Spinal cord (tissue), 9 donors: ENCODE measurements at regions not wholly inside any gene's neighbourhood (a gene's known extent, or its start where the extent isn't known, plus 50 kb on each side); places are given as distances from the start of the nearest gene placed in this dataset.
A peak's percentile ranks its signal among the peaks of the same experiment; 100 is the strongest.

Source experiments
- DNase-seq, 6 donors: peaks; one replicate each; pipeline versions ENCODE4 v3.0.0 to v3.0.0-alpha.2; 2013 to 2015; ENCODE audit warnings: low spot score in 6 of 6, low read depth in 4 of 6
- H3K27ac ChIP-seq: one replicate; pipeline ENCODE4 v1.5.1; 2013; ENCODE audit warnings: low read depth, low read length, control low read depth
- H3K27me3 ChIP-seq: one replicate; pipeline ENCODE4 v1.6.1; 2013; ENCODE audit warnings: low read length; ENCODE audit not compliant: control insufficient read depth, insufficient read depth
- H3K36me3 ChIP-seq: one replicate; pipeline ENCODE4 v1.6.1; 2013; ENCODE audit warnings: low read length; ENCODE audit not compliant: control insufficient read depth, insufficient read depth
- H3K4me1 ChIP-seq: one replicate; pipeline ENCODE4 v1.6.1; 2013; ENCODE audit warnings: low read length; ENCODE audit not compliant: control insufficient read depth, insufficient read depth
- H3K4me3 ChIP-seq: one replicate; pipeline ENCODE4 v1.5.1; 2013; ENCODE audit warnings: low read depth, low read length, control low read depth
- H3K9me3 ChIP-seq: one replicate; pipeline ENCODE4 v1.6.1; 2013; ENCODE audit warnings: low read length; ENCODE audit not compliant: control insufficient read depth, insufficient read depth
- WGBS: methylation state at CpG from one replicate; pipeline ENCODE4 v1.1.5; 2013; ENCODE audit warnings: missing lambda C conversion rate; ENCODE audit not compliant: insufficient coverage; 5-methylcytosine and 5-hydroxymethylcytosine counted together
- donor health status: healthy.

DNA sequence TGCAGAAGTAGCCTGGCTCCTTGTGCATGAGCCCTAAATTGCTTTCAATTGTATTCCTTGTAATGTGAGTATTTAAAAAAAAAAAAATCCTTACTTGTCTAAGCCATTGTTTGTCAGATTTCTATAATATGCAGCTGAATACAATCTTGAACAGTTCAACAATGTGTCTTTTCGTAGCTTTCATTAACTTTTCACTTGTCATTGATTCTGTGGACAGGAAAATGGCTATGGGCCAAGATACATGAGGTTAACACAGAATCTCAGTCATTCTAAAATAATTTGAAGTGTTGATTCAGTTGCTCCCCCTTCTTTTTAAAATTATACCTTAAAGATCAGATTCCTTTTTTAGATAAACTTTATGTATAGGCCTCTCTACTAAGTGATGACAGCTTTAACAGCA lies 395.8 kb upstream of the KLF12 start:
- Histone ChIP-seq H3K4me3 (no peak overlapping the region), H3K4me1 (no peaks in the 10 kb centered on the region), H3K27me3 (no peaks in the 10 kb centered on the region), H3K9me3 (no peaks in the 10 kb centered on the region), H3K27ac (no peak overlapping the region), H3K36me3 (no peaks in the 10 kb centered on the region)
- no peak for DNase-seq
- WGBS, result no CpG with 5 or more reads among the region's 1 CpG

DNA sequence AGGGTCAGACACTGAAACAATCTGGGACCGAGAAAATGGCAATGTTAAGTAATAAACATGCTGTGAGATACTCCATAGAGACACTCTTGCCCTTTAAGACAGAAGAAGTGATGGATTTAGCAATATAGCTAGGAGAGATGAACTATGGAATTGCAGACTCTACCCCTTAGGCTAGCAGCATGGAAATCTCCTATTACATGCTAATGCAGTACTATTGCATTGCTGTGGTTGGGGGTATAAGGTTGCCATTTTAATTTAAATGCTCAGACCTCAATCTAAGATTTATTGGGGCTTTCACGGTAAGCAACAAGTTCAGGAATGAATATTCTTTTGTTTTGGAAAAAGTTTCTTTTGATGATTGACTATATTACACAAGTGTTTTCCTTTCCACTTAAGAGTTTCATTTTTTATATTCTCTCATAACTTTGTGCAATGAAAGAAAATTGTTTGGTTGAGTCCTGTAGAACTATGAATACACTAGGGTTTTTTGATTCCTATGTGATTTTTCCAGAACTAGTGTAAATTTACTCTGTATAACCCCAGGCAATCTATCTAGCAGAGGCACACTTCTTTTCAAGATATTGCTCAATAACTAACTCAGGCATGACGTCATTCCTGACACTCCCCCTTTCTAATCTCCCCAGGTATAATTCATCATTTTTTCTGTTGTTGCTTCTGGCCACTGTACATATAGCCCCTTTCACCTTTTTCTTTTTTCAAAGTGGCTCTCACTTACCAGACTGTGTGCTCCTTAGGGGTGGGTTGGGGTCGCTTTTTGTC lies 394.7 kb upstream of the KLF12 start:
- H3K4me3 ChIP-seq, result no peak overlapping the region
- H3K27me3 ChIP-seq, result no peaks in the 10 kb centered on the region
- WGBS, result 100% methylated on average over 1 of the region's 4 CpGs
- no peak for DNase-seq
- no peaks in the 10 kb centered on the region for H3K36me3 ChIP-seq
- no peaks in the 10 kb centered on the region for H3K9me3 ChIP-seq
- no peak overlapping the region for H3K27ac ChIP-seq
- no peaks in the 10 kb centered on the region for H3K4me1 ChIP-seq

DNA sequence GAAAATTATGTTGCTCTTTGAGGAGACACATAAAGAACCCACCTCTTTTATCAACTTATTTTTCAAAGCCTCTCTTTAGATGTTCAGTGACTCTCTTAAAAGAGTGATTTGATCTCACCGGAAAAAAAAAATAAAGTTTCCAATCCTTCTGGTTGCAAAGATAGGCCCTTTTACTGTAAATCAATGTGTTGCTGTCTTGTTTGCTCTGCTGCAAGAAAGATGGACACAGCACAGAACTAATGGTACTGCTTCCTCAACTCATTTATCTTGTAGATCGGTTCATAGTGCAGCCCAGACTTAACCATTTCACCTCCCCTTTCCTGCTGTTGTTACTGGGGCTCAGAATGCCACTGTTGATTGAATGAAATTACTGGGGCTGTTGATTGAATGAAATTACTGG lies 388.9 kb upstream of the KLF12 start:
- H3K4me1 ChIP-seq, result no peaks in the 10 kb centered on the region
- no peaks in the 10 kb centered on the region for H3K9me3 ChIP-seq
- H3K27ac ChIP-seq, result no peak overlapping the region
- no peak overlapping the region for H3K4me3 ChIP-seq
- DNase-seq, result peak in 1 of 6 donors; percentile 59
- no CpG with 5 or more reads among the region's 2 CpGs for WGBS
- no peaks in the 10 kb centered on the region for H3K36me3 ChIP-seq
- no peaks in the 10 kb centered on the region for H3K27me3 ChIP-seq

DNA sequence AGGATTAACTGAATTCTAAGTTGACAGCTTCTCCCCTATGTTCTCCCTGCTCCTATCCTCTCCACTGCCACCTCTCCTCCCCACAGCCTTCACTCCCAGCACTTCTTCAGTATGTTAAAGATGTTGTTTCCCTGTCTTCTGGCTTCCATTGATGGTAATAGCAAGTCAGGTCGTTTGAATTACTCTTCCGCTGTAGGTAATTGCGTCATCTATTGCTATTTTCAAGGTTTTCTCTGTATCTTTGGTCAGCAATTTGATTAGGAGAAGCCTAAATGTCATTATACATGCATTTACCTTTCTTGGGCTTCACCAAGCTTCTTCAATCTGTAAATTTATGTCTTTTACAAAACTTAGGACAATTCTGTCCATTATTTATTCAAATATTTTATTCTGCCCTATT lies 377.3 kb upstream of the KLF12 start:
- Histone ChIP-seq H3K4me1 (no peaks in the 10 kb centered on the region), H3K27ac (no peak overlapping the region), H3K9me3 (no peaks in the 10 kb centered on the region), H3K27me3 (no peaks in the 10 kb centered on the region), H3K4me3 (no peak overlapping the region), H3K36me3 (no peaks in the 10 kb centered on the region)
- WGBS, result no CpG with 5 or more reads among the region's 3 CpGs
- no peak for DNase-seq

DNA sequence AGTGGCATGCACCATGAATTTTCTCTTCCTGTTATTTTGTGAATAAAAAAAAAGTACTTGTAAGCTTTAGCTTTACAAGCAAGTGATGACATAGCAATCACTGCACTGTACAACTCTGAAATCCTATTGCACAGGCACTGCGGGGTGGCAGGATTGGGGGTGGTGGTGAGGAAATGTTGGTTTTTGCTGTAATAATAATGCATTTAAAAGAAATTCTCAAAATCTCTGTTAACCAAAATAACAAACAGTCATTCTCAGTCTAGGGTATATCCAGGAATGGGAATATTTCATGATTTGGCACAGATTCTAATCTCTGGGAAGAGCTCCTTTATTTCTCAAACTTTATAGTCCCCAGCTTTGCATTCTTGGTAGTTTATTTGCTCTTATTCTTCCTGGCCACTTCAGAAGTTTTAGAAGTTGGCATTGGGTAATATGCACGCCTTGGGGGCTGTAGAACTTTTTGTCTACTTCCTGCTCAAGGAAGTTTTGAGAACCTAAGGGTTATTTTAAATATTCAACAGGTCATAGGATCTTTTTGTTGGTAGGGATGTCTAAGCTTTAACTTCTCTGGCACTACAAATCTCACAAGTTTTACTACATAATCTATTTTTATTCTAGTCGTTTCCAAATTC lies 353.0 kb upstream of the KLF12 start:
- Histone ChIP-seq H3K4me3 (no peak overlapping the region), H3K27ac (no peak overlapping the region), H3K36me3 (no peaks in the 10 kb centered on the region), H3K27me3 (no peaks in the 10 kb centered on the region), H3K4me1 (no peaks in the 10 kb centered on the region), H3K9me3 (no peaks in the 10 kb centered on the region)
- DNase-seq, result no peak
- WGBS, result no CpG with 5 or more reads among the region's 3 CpGs

DNA sequence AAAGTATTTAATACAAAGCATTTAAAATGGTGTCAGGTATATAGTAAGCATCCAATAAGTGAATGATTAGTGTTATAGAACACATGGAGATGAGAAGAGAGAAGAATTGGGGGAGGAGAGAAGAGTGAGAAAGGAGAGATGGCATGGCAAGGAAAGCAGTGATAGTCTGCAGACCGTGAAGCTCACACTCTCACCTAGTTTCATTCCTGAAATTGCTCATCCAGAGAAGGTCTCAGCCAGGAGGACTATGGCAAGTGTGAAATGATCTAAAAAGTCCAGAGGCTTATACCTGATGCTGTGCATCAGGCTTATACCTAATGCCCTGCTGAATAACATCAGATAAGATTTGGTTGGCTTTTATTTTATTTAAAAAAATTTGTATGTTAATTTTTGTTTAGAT lies 351.6 kb upstream of the KLF12 start:
- no peak overlapping the region for H3K4me3 ChIP-seq
- H3K36me3 ChIP-seq, result no peaks in the 10 kb centered on the region
- H3K27me3 ChIP-seq, result no peaks in the 10 kb centered on the region
- no peak overlapping the region for H3K27ac ChIP-seq
- H3K9me3 ChIP-seq, result no peaks in the 10 kb centered on the region
- no peak for DNase-seq
- no peaks in the 10 kb centered on the region for H3K4me1 ChIP-seq
- no CpG with 5 or more reads among the region's 1 CpG for WGBS

DNA sequence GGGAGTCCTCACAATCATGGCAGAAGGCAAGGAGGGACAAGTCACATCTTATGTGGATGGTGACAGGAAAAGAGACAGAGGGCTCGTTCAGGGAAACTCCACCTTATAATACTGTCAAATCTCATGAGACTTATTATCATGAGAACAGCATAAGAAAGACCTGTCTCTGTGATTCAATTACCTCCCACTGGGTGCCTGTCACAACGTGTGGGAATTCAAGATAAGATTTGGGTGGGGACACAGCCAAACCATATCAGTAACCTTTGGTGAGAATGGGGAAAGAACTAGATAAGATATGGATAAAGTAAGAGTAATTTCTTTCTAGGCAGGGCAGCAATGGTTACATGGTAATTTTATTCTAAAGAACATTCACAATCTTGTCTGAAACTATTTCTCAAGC lies 344.9 kb upstream of the KLF12 start:
- no peak overlapping the region for H3K27ac ChIP-seq
- no peaks in the 10 kb centered on the region for H3K36me3 ChIP-seq
- H3K4me1 ChIP-seq, result no peaks in the 10 kb centered on the region
- H3K9me3 ChIP-seq, result no peaks in the 10 kb centered on the region
- H3K4me3 ChIP-seq, result no peak overlapping the region
- H3K27me3 ChIP-seq, result no peaks in the 10 kb centered on the region
- WGBS, result no CpG with 5 or more reads among the region's 2 CpGs
- DNase-seq, result no peak

DNA sequence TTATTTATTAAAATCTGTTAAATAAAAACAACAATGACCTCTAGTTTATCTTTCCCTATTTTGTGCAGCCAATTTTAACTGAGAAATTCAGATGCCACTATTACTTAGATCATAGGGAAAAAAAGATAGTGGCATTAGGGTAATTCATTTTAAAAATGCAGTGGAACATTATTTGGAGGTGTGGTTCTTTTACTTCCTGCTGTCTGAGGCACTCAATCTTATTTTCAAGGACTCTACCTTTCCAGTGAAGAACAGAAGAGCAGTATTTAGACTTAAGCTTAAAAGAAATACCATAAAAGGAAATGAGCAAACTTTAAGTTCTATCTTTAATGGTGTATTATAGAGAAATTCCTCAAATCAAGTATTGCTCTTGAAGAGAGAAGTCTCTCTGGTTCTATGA lies 342.6 kb upstream of the KLF12 start:
- no peak for DNase-seq
- H3K27ac ChIP-seq, result no peak overlapping the region

DNA sequence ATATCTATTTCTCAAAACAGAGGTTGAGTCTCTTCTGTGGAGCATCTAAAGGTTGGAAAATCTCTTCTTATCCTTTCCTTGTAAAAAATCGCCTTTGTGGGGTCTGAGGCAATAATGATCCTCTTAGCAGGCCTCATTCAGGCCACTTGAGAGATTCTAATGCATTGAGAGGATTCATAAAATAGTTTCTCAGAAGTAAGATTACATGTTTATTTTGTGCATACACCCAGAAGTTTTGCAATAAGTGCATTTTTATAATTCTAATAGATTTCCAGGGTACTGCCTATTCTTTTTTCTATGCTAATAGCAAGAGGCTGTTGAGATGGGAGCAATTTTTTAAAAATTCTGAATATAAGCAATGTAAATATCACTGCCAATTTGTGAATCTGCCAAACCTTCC lies 342.2 kb upstream of the KLF12 start:
- no peak overlapping the region for H3K4me3 ChIP-seq
- DNase-seq, result no peak
- H3K36me3 ChIP-seq, result no peaks in the 10 kb centered on the region
- H3K9me3 ChIP-seq, result no peaks in the 10 kb centered on the region
- no CpG with 5 or more reads among the region's 1 CpG for WGBS
- no peaks in the 10 kb centered on the region for H3K4me1 ChIP-seq
- H3K27me3 ChIP-seq, result no peaks in the 10 kb centered on the region
- H3K27ac ChIP-seq, result no peak overlapping the region

More for the DNA sequence above, 342.6 kb upstream of the KLF12 start:
- no peaks in the 10 kb centered on the region for H3K36me3 ChIP-seq
- H3K4me3 ChIP-seq, result no peak overlapping the region
- H3K9me3 ChIP-seq, result no peaks in the 10 kb centered on the region
- H3K27me3 ChIP-seq, result no peaks in the 10 kb centered on the region
- H3K4me1 ChIP-seq, result no peaks in the 10 kb centered on the region

DNA sequence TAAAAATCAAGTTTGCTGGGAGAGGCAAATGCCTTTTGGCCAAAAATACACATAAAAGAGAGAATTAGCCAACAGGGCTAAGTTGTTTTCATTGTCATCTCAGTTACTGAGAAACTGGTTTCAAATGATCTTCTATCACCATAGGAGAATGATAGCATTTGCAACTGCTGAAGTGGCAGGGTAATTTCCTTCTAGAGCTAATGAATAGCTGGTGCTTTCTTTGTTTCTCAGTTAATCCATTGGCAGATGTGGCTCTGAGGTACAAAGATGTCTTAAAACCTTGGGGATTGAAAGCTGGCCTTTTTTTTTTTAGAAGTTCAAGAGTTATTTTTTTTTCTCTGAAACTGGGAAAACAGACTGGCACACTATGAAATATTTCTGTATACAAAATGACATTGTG lies 332.7 kb upstream of the KLF12 start:
- H3K4me1 ChIP-seq, result peaks cover 9% of the 10 kb centered on the region
- H3K9me3 ChIP-seq, result no peaks in the 10 kb centered on the region
- H3K27ac ChIP-seq, result no peak overlapping the region
- H3K27me3 ChIP-seq, result no peaks in the 10 kb centered on the region
- peak in 2 of 6 donors; percentile 15 to 62 for DNase-seq
- H3K36me3 ChIP-seq, result no peaks in the 10 kb centered on the region
- no peak overlapping the region for H3K4me3 ChIP-seq
